ENCODE measurements at regions not wholly inside any gene's neighbourhood (a gene's known extent, or its start where the extent isn't known, plus 50 kb on each side); places are given as distances from the start of the nearest gene placed in this dataset.

DNA sequence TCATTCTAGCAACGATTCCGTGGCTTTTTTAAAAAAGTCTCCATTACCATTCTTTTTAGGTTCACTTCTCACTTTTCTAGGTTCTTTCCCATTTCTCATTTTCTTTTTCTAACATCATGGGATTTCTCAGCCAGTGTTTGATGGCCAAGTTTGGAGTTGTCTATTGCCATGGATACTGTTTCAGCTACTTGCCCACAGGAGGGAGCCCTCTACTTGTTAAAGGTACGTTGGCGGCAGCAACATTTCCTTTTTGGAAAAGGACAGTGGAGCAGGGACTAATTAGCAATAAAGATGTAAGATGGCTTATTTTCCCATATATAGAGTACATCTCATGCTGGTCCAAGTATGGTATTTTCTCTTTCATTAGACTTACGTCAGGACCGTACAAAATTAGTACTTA lies 2257.5 kb upstream of the C9orf72 start:
- no peaks in the 10 kb centered on the region for H3K27me3 ChIP-seq
- no peak overlapping the region for H3K4me3 ChIP-seq (replicated peaks in 1 of 3)
- intact Hi-C loops (cut with DNase I), result no loop called here
- H3K9me3 ChIP-seq, result no peaks in the 10 kb centered on the region
- no peak for TF ChIP-seq POLR2A (IDR thresholded peaks at IDR 0.05)
- TF ChIP-seq, protein P1, sequence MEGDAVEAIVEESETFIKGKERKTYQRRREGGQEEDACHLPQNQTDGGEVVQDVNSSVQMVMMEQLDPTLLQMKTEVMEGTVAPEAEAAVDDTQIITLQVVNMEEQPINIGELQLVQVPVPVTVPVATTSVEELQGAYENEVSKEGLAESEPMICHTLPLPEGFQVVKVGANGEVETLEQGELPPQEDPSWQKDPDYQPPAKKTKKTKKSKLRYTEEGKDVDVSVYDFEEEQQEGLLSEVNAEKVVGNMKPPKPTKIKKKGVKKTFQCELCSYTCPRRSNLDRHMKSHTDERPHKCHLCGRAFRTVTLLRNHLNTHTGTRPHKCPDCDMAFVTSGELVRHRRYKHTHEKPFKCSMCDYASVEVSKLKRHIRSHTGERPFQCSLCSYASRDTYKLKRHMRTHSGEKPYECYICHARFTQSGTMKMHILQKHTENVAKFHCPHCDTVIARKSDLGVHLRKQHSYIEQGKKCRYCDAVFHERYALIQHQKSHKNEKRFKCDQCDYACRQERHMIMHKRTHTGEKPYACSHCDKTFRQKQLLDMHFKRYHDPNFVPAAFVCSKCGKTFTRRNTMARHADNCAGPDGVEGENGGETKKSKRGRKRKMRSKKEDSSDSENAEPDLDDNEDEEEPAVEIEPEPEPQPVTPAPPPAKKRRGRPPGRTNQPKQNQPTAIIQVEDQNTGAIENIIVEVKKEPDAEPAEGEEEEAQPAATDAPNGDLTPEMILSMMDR (IDR thresholded peaks at IDR 0.05), result peak in 1 of 6 experiments; percentile 5
- no peaks in the 10 kb centered on the region for H3K4me1 ChIP-seq
- no peak for DNase-seq
- WGBS, 2 donors, result 34 to 37% methylated on average over 6 of the region's 6 CpGs
- H3K27ac ChIP-seq, result no peak overlapping the region
- no peaks in the 10 kb centered on the region for H3K36me3 ChIP-seq

DNA sequence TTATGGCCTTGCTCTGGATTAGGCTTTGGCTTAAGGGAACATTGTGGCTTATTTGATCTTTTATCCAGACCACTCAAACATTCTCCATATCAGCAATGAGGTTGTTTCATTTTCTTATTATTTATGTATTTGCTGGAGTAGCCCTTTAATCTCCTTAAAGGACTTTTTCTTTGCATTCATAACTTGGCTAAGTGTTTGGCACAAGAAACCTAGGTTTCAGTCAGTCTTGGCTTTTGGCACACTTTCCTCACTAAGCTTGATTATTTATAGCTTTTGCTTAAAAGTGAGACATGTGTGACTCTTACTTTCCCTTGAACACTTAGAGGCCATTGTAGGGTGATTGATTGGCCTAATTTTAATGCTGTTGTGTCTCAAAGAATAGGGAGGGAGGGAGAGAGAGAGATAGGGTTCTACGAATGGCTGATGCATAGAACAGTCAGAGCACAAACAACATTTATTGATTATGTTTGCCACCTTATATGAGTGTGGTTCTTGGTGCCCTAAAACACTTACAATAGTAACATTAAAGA lies 2265.3 kb upstream of the C9orf72 start:
- intact Hi-C loops (cut with DNase I), result no loop called here
- 69 to 72% methylated on average over 1 of the region's 1 CpG for WGBS, 2 donors
- Histone ChIP-seq H3K4me1 (no peaks in the 10 kb centered on the region), H3K27me3 (no peaks in the 10 kb centered on the region), H3K27ac (no peak overlapping the region), H3K36me3 (no peaks in the 10 kb centered on the region), H3K4me3 (replicated peaks in 1 of 3) (no peak overlapping the region), H3K9me3 (no peaks in the 10 kb centered on the region)
- DNase-seq, result no peak
- TF ChIP-seq POLR2A (IDR thresholded peaks at IDR 0.05), result no peak
- TF ChIP-seq, protein P1 (IDR thresholded peaks at IDR 0.05), result no peak

DNA sequence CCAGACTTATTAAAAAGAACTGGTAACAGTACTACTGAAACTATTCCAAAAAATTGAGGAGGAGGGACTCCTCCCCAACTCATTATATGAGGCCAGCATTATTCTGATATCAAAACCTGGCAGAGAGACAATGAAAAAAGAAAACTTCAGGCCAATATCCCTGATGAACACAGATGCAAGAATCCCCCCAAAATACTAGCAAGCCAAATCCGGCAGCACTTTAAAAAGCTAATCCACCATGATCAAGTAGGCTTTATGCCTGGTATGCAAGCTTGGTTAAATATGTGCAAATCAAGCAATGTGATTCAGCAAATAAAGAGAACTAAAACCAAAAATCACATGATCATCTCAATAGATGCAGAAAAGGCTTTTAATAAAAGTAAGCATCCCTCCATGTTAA lies 2271.0 kb upstream of the C9orf72 start:
- no peak overlapping the region for H3K27ac ChIP-seq
- no peak for DNase-seq
- H3K4me3 ChIP-seq (replicated peaks in 1 of 3), result no peak overlapping the region
- no peaks in the 10 kb centered on the region for H3K27me3 ChIP-seq
- H3K9me3 ChIP-seq, result no peaks in the 10 kb centered on the region
- H3K36me3 ChIP-seq, result no peaks in the 10 kb centered on the region
- 76 to 91% methylated on average over 1 of the region's 1 CpG for WGBS, 2 donors
- no peaks in the 10 kb centered on the region for H3K4me1 ChIP-seq
- intact Hi-C loops (cut with DNase I), result no loop called here
- TF ChIP-seq, protein P1 (IDR thresholded peaks at IDR 0.05), result no peak
- no peak for TF ChIP-seq POLR2A (IDR thresholded peaks at IDR 0.05)

DNA sequence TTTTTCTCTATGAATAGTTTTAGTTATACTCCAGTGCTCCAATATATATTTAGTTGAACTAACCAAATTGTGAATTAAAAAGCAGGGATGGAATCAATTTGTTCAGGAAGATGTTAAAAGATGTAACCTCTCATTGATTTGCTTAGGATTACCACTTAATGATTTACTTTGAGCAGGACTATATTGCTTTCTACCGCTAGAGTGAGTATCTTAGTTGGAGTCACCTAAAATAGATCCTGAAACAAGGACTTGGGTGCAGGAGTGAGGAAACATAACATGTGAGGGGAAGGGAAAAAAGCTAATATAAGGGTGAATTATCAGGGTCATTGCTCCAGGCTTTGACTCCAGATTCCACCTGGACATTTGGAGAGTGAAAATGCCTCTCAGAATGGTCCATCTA lies 2277.4 kb upstream of the C9orf72 start:
- no peak overlapping the region for H3K27ac ChIP-seq
- intact Hi-C loops (cut with DNase I), result no loop called here
- TF ChIP-seq, protein P1 (IDR thresholded peaks at IDR 0.05), result no peak
- TF ChIP-seq POLR2A (IDR thresholded peaks at IDR 0.05), result no peak
- DNase-seq, result no peak
- H3K4me3 ChIP-seq (replicated peaks in 1 of 3), result no peak overlapping the region
- H3K27me3 ChIP-seq, result no peaks in the 10 kb centered on the region
- 46 to 55% methylated on average over 1 of the region's 1 CpG for WGBS, 2 donors
- no peaks in the 10 kb centered on the region for H3K9me3 ChIP-seq
- H3K4me1 ChIP-seq, result no peaks in the 10 kb centered on the region
- no peaks in the 10 kb centered on the region for H3K36me3 ChIP-seq

DNA sequence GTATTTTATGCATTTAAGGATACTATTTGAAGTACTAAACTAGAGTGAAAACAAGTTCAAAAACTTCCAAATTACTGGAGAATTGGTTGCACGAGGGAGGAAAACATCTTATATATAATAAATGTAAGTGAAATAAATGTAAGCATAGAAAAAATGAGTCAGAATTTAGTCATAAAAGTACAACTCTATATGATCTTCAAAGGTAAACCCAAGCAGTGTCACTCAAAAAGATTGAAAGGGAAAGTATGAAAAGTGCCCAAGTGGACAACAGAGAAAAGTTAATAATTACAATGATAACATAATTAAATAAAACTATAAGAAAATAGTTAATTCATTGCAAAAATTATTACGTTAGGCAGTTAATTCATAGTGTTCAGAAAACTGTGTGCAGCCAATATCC lies 2288.5 kb upstream of the C9orf72 start:
- H3K4me1 ChIP-seq, result no peaks in the 10 kb centered on the region
- TF ChIP-seq, protein P1 (IDR thresholded peaks at IDR 0.05), result no peak
- TF ChIP-seq POLR2A (IDR thresholded peaks at IDR 0.05), result no peak
- intact Hi-C loops (cut with DNase I), result no loop called here
- no peak for DNase-seq
- no peak overlapping the region for H3K27ac ChIP-seq
- H3K36me3 ChIP-seq, result no peaks in the 10 kb centered on the region
- WGBS, 2 donors, result 87 to 92% methylated on average over 2 of the region's 2 CpGs
- H3K4me3 ChIP-seq (replicated peaks in 1 of 3), result no peak overlapping the region
- H3K27me3 ChIP-seq, result no peaks in the 10 kb centered on the region
- no peaks in the 10 kb centered on the region for H3K9me3 ChIP-seq

All from thyroid gland (tissue), 4 donors.